AG09319 (cell line): ENCODE measurements at regions not wholly inside any gene's neighbourhood (a gene's known extent, or its start where the extent isn't known, plus 50 kb on each side); places are given as distances from the start of the nearest gene placed in this dataset.

Experiments used
- DNase-seq: peaks from one replicate; pipeline ENCODE4 v3.0.0-alpha.2; 2010; ENCODE audit warnings: low read depth; ENCODE audit errors: extremely low read depth
- CTCF ChIP-seq: IDR thresholded peaks from 2 replicates; pipeline ENCODE4 v1.5.1; 2011; ENCODE audit warnings: low read depth, mild to moderate bottlenecking, inconsistent platforms, low read length, moderate library complexity

- no peak for TF ChIP-seq CTCF
- no peak for DNase-seq
Observed at GRCh38 chr1:60589046-60589748, 493.2 kb upstream of the NFIA start.

DNA sequence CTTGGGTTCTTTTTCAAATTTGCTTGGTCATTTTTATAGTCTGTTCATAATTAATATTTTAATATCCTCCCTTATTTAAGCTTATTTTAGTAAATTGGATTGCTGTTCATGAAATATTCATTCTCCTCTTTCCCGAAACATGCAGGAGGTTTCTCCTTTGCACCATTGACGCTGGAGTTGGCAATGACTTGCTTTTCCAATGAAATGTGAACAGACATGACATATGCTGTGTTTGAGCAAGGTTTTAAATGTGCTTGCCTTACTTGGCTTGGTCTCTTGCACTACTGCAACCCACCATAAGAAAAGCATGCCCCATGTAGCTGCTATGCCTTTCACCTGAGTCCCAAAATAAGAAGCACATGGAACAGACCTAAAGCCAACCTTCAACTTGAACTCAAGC, 498.0 kb upstream of the NFIA start:
- no peak for TF ChIP-seq CTCF
- no peak for DNase-seq

DNA sequence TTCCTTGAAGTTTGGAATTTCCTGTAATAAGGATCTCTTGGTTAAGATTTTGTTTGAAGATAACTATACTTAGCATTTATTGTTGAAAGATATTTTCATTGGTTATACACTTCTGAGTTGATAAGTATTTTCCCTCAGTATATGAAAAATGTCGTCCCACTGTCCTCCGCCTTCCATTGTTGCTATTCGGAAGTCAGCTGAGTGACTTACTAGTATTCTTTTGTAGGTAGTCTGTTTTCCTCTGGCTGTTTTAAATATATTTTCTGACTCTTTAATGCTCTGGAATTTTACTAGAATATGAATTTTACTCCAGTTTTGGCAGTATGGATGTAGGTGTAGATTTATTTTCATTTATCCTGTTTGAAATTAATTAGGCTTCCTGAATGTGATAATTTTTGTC, 498.7 kb upstream of the NFIA start:
- no peak for DNase-seq
- TF ChIP-seq CTCF, result no peak

DNA sequence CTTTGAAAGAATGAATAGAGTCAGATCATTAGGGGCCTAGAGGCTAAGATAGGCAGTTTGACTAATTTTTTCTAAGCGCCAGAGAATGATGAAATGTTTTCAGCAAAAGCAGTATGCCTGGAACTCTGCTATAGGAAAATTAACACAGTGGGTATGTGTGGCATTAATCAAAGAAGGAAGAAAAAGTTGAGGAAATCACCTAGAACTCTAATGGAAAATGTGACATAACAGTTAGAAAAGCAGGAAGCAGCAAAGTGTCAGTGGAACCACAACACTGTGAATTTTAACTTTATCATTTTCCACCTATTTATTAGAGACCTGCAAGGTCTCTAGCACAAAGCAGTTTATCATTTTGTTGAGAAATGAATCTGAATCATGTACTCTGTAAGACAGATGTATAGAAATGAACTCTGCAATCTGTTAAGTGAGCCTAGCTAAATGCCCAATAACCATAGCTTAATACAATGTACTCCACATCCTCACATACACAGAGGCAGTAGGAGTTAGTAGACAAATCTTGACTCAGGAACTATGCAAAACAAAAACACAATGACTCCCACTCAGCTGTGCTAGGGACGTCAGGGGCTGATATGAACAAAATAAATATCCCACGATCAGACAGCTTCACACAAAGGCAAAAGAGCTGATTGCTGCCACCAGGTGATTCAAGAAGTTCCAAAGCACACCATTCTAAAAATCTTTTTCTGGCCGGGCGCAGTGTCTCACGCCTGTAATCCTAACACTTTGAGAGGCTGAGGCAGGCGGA, 500.7 kb upstream of the NFIA start:
- DNase-seq, result no peak
- no peak for TF ChIP-seq CTCF

- no peak for TF ChIP-seq CTCF
- DNase-seq, result no peak
Observed at GRCh38 chr1:60577029-60577428, 503.5 kb upstream of the C1orf87 start.

DNA sequence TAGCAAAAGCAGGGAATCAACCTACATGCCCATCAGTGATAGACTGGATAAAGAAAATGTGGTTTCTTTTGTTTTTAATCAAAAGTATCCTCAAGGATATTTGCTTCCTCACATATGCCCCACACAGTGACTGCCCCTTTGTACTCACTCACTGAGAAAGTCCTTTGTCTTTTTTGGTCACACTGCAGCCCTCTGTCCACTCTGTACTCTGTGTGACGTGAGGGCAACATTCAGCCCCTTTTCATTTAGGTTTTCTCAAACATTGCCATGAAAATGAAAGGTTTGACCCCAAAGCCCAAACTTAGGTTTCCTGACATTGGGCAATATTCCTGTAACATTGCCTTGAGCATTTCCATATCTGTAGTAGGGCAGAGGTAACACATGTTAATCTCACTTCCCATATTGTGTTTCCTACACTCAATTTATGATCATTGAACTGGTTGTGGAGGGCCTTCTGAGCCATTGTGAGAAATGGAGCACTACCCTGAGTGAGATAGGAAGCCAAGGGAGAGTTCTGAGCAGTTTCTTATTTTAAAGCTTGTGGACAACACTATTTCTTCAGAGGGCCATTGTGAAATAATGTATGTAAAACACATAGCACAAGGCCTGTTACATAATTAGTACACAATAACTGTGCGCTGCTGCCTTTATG, 501.9 kb upstream of the C1orf87 start:
- DNase-seq, result no peak

More for the DNA sequence above, 501.9 kb upstream of the C1orf87 start:
- TF ChIP-seq CTCF, result no peak
